Neural cell (in vitro differentiated cells): ENCODE measurements at regions not wholly inside any gene's neighbourhood (a gene's known extent, or its start where the extent isn't known, plus 50 kb on each side); places are given as distances from the start of the nearest gene placed in this dataset.

Experiments
- CTCF ChIP-seq: fragments of 450-650 bp; IDR thresholded peaks from 2 replicates; pipeline ENCODE4 v1.5.1; 2014; ENCODE audit warnings: antibody characterized with exemption, mild to moderate bottlenecking, moderate library complexity; ENCODE audit not compliant: poor library complexity, severe bottlenecking
- EP300 ChIP-seq: fragments of 450-650 bp; conservative IDR thresholded peaks from 2 replicates; pipeline ENCODE4 v1.6.1; 2014; ENCODE audit warnings: antibody characterized with exemption, mild to moderate bottlenecking, moderate library complexity; ENCODE audit not compliant: poor library complexity, severe bottlenecking
- POLR2AphosphoS5 ChIP-seq: IDR thresholded peaks from 2 replicates; pipeline ENCODE4 v1.6.1; 2012
- REST ChIP-seq: IDR thresholded peaks from 2 replicates; pipeline ENCODE4 v1.6.1; 2012; ENCODE audit warnings: borderline replicate concordance
- TAF1 ChIP-seq: IDR thresholded peaks from 2 replicates; pipeline ENCODE4 v1.6.1; 2012; ENCODE audit warnings: low read depth

- TF ChIP-seq CTCF, result no peak
- TF ChIP-seq TAF1, result no peak
- no peak for TF ChIP-seq POLR2AphosphoS5
- TF ChIP-seq REST, result no peak
- no peak for TF ChIP-seq EP300
These were observed 191.3 kb upstream of the MPDZ start for GRCh38 chr9:13470836-13471235.
